HG02840 (cell line): ENCODE measurements at regions not wholly inside any gene's neighbourhood (a gene's known extent, or its start where the extent isn't known, plus 50 kb on each side); places are given as distances from the start of the nearest gene placed in this dataset.
"Not testable (repeated sequence)": the region's sequence is repeated elsewhere in the genome, so short reads cannot be mapped to it uniquely, and the experiment has no call there.

Experiments used
- ATAC-seq: cut with Tn5 transposase; IDR thresholded peaks from one replicate; pipeline ENCODE4 v1.9.1; 2021; ENCODE audit warnings: mild to moderate bottlenecking, moderate library complexity, moderate number of reproducible peaks; ENCODE audit not compliant: unreplicated experiment, low FRiP score

GRCh38 chr9:80522465-80522864 is 950.7 kb downstream of the TLE4 start:
- no peak for ATAC-seq

- ATAC-seq = no peak
These were observed 949.4 kb downstream of the TLE4 start for GRCh38 chr9:80521151-80521550.

GRCh38 chr9:80520231-80520630 is 948.5 kb downstream of the TLE4 start:
- ATAC-seq = no peak

GRCh38 chr9:80518441-80518840 is 946.7 kb downstream of the TLE4 start:
- ATAC-seq = no peak

- ATAC-seq = no peak
These were observed 944.9 kb downstream of the TLE4 start for GRCh38 chr9:80516679-80517078.

GRCh38 chr9:80509358-80509757 is 937.6 kb downstream of the TLE4 start:
- no peak for ATAC-seq

- no peak for ATAC-seq
These were observed 935.8 kb downstream of the TLE4 start for GRCh38 chr9:80507611-80508010.

- ATAC-seq = no peak
These were observed 933.0 kb downstream of the TLE4 start for GRCh38 chr9:80504601-80505230.

GRCh38 chr9:80503671-80504281 is 932.0 kb downstream of the TLE4 start:
- ATAC-seq = no peak

GRCh38 chr9:80502306-80502705 is 930.5 kb downstream of the TLE4 start:
- no peak for ATAC-seq

GRCh38 chr9:80501635-80502034 is 929.9 kb downstream of the TLE4 start:
- ATAC-seq = no peak

GRCh38 chr9:80500300-80500699 is 928.5 kb downstream of the TLE4 start:
- no peak for ATAC-seq

GRCh38 chr9:80498001-80498555 is 926.3 kb downstream of the TLE4 start:
- ATAC-seq = no peak

GRCh38 chr9:80496901-80497556 is 925.3 kb downstream of the TLE4 start:
- no peak for ATAC-seq

- no peak for ATAC-seq
These were observed 921.5 kb downstream of the TLE4 start for GRCh38 chr9:80493258-80493657.

- ATAC-seq = no peak
These were observed 920.5 kb downstream of the TLE4 start for GRCh38 chr9:80492221-80492620.

GRCh38 chr9:80491086-80491696 is 919.4 kb downstream of the TLE4 start:
- ATAC-seq = no peak

GRCh38 chr9:80489329-80489728 is 917.6 kb downstream of the TLE4 start:
- ATAC-seq = no peak

- no peak for ATAC-seq
These were observed 913.9 kb downstream of the TLE4 start for GRCh38 chr9:80485420-80486250.

- ATAC-seq = not testable (repeated sequence)
These were observed 910.5 kb downstream of the TLE4 start for GRCh38 chr9:80482251-80482650.
